HFFc6 (cell line): ENCODE measurements at regions not wholly inside any gene's neighbourhood (a gene's known extent, or its start where the extent isn't known, plus 50 kb on each side); places are given as distances from the start of the nearest gene placed in this dataset.
"Not testable (repeated sequence)": the region's sequence is repeated elsewhere in the genome, so short reads cannot be mapped to it uniquely, and the experiment has no call there.

ENCODE experiments used
- DNase-seq: peaks from one replicate; pipeline ENCODE4 v3.0.0-alpha.2; 2018
- H3K27ac Mint-ChIP-seq: 2 replicates; pipeline ENCODE4 v1.8.0; 2020; ENCODE audit warnings: mild to moderate bottlenecking, mixed read lengths
- H3K27me3 Mint-ChIP-seq: 2 replicates; pipeline ENCODE4 v1.8.0; 2021; ENCODE audit warnings: mild to moderate bottlenecking, moderate library complexity, mixed read lengths; ENCODE audit not compliant: insufficient read depth
- H3K36me3 Mint-ChIP-seq: 2 replicates; pipeline ENCODE4 v1.8.0; 2021; ENCODE audit warnings: low read depth, mixed read lengths
- H3K4me1 Mint-ChIP-seq: 2 replicates; pipeline ENCODE4 v1.8.0; 2020; ENCODE audit warnings: low read depth, mixed read lengths
- H3K4me3 Mint-ChIP-seq: 2 replicates; pipeline ENCODE4 v1.8.0; 2020; ENCODE audit warnings: mild to moderate bottlenecking, moderate library complexity, mixed read lengths
- H3K9me3 Mint-ChIP-seq: 2 replicates; pipeline ENCODE4 v1.8.0; 2020; ENCODE audit warnings: mild to moderate bottlenecking, mixed read lengths
- CTCF ChIP-seq: fragments of 200-600 bp; sonication (generic); IDR thresholded peaks from 2 replicates; pipeline ENCODE4 v1.5.0; 2021; ENCODE audit warnings: antibody characterized with exemption, mild to moderate bottlenecking

GRCh38 chr9:19875291-19875920 lies 86.6 kb upstream of the SLC24A2 start:
- H3K27me3 Mint-ChIP-seq: peaks cover 2% of the 10 kb centered on the region
- H3K9me3 Mint-ChIP-seq: peaks cover 9% of the 10 kb centered on the region
- no peak for DNase-seq
- H3K4me1 Mint-ChIP-seq: no peaks in the 10 kb centered on the region
- no peak overlapping the region for H3K4me3 Mint-ChIP-seq
- H3K36me3 Mint-ChIP-seq: no peaks in the 10 kb centered on the region
- TF ChIP-seq CTCF: no peak
- H3K27ac Mint-ChIP-seq: no peak overlapping the region

GRCh38 chr9:19873188-19873587 lies 84.4 kb upstream of the SLC24A2 start:
- not testable (repeated sequence) for H3K27ac Mint-ChIP-seq, DNase-seq, H3K36me3 Mint-ChIP-seq, H3K27me3 Mint-ChIP-seq, H3K4me3 Mint-ChIP-seq, H3K4me1 Mint-ChIP-seq
- H3K9me3 Mint-ChIP-seq: peaks cover 12% of the 10 kb centered on the region

GRCh38 chr9:19870988-19871387 lies 82.2 kb upstream of the SLC24A2 start:
- TF ChIP-seq CTCF: no peak
- no peak overlapping the region for H3K27ac Mint-ChIP-seq
- no peaks in the 10 kb centered on the region; the same call in 1 of the 2 replicates for H3K27me3 Mint-ChIP-seq
- peaks cover 20% of the 10 kb centered on the region for H3K9me3 Mint-ChIP-seq
- DNase-seq: no peak
- no peaks in the 10 kb centered on the region for H3K36me3 Mint-ChIP-seq
- H3K4me3 Mint-ChIP-seq: no peak overlapping the region
- no peaks in the 10 kb centered on the region for H3K4me1 Mint-ChIP-seq

- no peaks in the 10 kb centered on the region for H3K4me1 Mint-ChIP-seq
- no peak overlapping the region for H3K4me3 Mint-ChIP-seq
- H3K9me3 Mint-ChIP-seq: peaks cover 18% of the 10 kb centered on the region
- H3K27ac Mint-ChIP-seq: no peak overlapping the region
- no peak for DNase-seq
- TF ChIP-seq CTCF: no peak
- H3K36me3 Mint-ChIP-seq: no peaks in the 10 kb centered on the region; the same call in 1 of the 2 replicates
- H3K27me3 Mint-ChIP-seq: no peaks in the 10 kb centered on the region
Measured at GRCh38 chr9:19840953-19841352, 52.1 kb upstream of the SLC24A2 start.
